Transverse colon (tissue), 4 donors: ENCODE measurements at regions not wholly inside any gene's neighbourhood (a gene's known extent, or its start where the extent isn't known, plus 50 kb on each side); places are given as distances from the start of the nearest gene placed in this dataset.

Experiments used
- DNase-seq: peaks from one replicate; pipeline ENCODE4 v3.0.0-alpha.2; 2019
- H3K27ac ChIP-seq, 4 donors: fragments of 200-600 bp; sonication (generic); 2 replicates each; pipeline ENCODE4 v1.5.1; 2016 to 2018; ENCODE audit warnings: inconsistent platforms in 4 of 4
- H3K27me3 ChIP-seq: fragments of 200-600 bp; sonication (generic); 2 replicates; pipeline ENCODE4 v1.5.1; 2017; ENCODE audit warnings: inconsistent platforms
- H3K36me3 ChIP-seq, 4 donors: fragments of 200-600 bp; sonication (generic); 2 replicates each; pipeline ENCODE4 v1.5.1; 2017 to 2019; ENCODE audit warnings: inconsistent platforms in 4 of 4
- H3K4me1 ChIP-seq, 4 donors: fragments of 200-600 bp; sonication (generic); 2 replicates each; pipeline ENCODE4 v1.5.1; 2017 to 2020; ENCODE audit warnings: inconsistent platforms in 4 of 4
- H3K4me3 ChIP-seq, 4 donors: fragments of 200-600 bp; sonication (generic); 1 replicate in 1 of 4; 2 replicates in 3 of 4; pipeline versions ENCODE4 v1.5.1 to v1.6.1; 2017 to 2019; ENCODE audit warnings: inconsistent platforms in 4 of 4
- H3K9me3 ChIP-seq, 2 donors: fragments of 200-600 bp; sonication (generic); 2 replicates each; pipeline ENCODE4 v1.5.1; 2017 to 2019; ENCODE audit warnings: inconsistent platforms in 2 of 2
- EP300 ChIP-seq: sonication (generic); formaldehyde crosslinking; IDR thresholded peaks from one replicate; pipeline ENCODE4 v1.6.1; 2017; ENCODE audit warnings: antibody characterized with exemption, low read depth
- POLR2A ChIP-seq: fragments of 450-650 bp; IDR thresholded peaks from one replicate; pipeline ENCODE4 v1.6.1; 2016; ENCODE audit warnings: antibody characterized with exemption, mild to moderate bottlenecking, moderate library complexity
- POLR2AphosphoS5 ChIP-seq, 3 donors: sonication (generic); formaldehyde crosslinking; IDR thresholded peaks; one replicate each; pipeline ENCODE4 v1.6.1; 2016; ENCODE audit warnings: antibody characterized with exemption in 3 of 3
- WGBS, 2 donors: methylation state at CpG; one replicate each; pipeline ENCODE4 v1.1.5; 2018; ENCODE audit warnings: low coverage in 1 of 2; 5-methylcytosine and 5-hydroxymethylcytosine counted together
- in situ Hi-C, 4 donors: fragments of 200-750 bp; cut with MboI; loops; one replicate each; pipeline versions ENCODE4 v1.15.0 to v1.15.1; 2017; ENCODE audit warnings: low sequenced_read_pairs in 3 of 4, low pct_ligation_motif_present in 1 of 4, low pct_unique_long_range_greater_than_20kb in 1 of 4
- intact Hi-C: fragments of 100-400 bp; cut with DNase I; formaldehyde crosslinking; loops from one replicate; pipeline ENCODE4 v1.15.1; 2023; ENCODE audit warnings: low total_unique reads
- TF ChIP-seq, protein P1 (sequence below), 5 experiments: fragments of 200-600 bp in 3 of 5; fragments of 450-650 bp in 2 of 5; sonication (generic) in 3 of 5; IDR thresholded peaks; 1 replicate in 2 of 5; 2 replicates in 3 of 5; pipeline ENCODE4 v1.5.1; 2016 to 2017; ENCODE audit warnings: antibody characterized with exemption in 5 of 5, inconsistent platforms in 3 of 5, mild to moderate bottlenecking in 2 of 5, moderate library complexity in 1 of 5

DNA sequence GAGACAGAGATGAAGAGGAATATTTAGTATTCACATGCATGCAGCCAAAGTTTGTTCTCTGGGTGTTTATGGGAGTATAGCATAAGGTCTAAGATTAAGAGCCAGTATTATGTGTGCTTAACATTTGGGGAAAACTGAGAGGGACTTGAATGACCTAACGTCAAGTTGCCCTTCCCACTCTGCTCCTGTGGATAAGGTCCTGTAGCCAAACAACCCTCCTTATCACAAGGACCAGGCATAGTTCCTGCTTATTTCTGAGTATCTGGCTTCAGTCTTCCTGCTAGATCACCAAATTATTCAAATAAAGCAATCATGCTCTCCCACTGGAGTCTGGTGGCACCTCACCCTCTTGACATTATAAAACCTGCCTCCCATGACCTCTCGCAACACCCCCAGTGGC is 137.9 kb upstream of the SEMA3E start:
- intact Hi-C loops (no loop called here), in situ Hi-C loops (no loop called here)
- no peak for DNase-seq
- 75% methylated on average over 2 of the region's 2 CpGs; no CpG with 5 or more reads in 1 of the 2 donors for WGBS, 2 donors
- Histone ChIP-seq H3K9me3 (no peaks in the 10 kb centered on the region), H3K27ac (no peak overlapping the region), H3K4me3 (no peak overlapping the region), H3K36me3 (no peaks in the 10 kb centered on the region), H3K4me1 (no peaks in the 10 kb centered on the region), H3K27me3 (no peaks in the 10 kb centered on the region)
- TF ChIP-seq POLR2AphosphoS5 (IDR thresholded peaks at IDR 0.05) = no peak
- TF ChIP-seq, protein P1, sequence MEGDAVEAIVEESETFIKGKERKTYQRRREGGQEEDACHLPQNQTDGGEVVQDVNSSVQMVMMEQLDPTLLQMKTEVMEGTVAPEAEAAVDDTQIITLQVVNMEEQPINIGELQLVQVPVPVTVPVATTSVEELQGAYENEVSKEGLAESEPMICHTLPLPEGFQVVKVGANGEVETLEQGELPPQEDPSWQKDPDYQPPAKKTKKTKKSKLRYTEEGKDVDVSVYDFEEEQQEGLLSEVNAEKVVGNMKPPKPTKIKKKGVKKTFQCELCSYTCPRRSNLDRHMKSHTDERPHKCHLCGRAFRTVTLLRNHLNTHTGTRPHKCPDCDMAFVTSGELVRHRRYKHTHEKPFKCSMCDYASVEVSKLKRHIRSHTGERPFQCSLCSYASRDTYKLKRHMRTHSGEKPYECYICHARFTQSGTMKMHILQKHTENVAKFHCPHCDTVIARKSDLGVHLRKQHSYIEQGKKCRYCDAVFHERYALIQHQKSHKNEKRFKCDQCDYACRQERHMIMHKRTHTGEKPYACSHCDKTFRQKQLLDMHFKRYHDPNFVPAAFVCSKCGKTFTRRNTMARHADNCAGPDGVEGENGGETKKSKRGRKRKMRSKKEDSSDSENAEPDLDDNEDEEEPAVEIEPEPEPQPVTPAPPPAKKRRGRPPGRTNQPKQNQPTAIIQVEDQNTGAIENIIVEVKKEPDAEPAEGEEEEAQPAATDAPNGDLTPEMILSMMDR (IDR thresholded peaks at IDR 0.05) = no peak

DNA sequence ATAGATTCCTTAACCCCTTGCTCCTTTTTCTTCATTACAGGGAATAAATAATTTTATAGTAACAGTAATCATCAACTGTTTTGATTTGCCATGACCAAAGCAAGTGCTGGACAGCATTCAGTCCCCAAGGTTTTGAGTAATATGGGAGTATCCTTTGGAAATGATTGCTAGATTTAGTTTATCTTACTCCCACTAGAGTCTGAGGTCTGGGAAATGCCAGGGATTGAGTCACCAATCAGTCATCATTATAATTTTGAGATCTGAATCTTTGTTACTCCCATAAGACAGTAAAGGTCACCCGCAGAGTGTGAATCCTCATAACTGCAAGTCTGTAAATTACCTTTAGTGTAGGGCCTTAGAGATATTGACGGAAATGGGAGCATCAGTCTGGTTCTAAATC is 133.7 kb upstream of the SEMA3E start:
- Histone ChIP-seq H3K4me3 (no peak overlapping the region), H3K27ac (no peak overlapping the region), H3K9me3 (no peaks in the 10 kb centered on the region), H3K4me1 (no peaks in the 10 kb centered on the region), H3K36me3 (no peaks in the 10 kb centered on the region), H3K27me3 (no peaks in the 10 kb centered on the region)
- intact Hi-C loops = no loop called here
- in situ Hi-C loops = no loop called here
- DNase-seq = no peak
- WGBS, 2 donors = 80 to 92% methylated on average over 2 of the region's 2 CpGs
- no peak for TF ChIP-seq POLR2A
- no peak for TF ChIP-seq EP300
- TF ChIP-seq, protein P1 (IDR thresholded peaks at IDR 0.05) = no peak
- no peak for TF ChIP-seq POLR2AphosphoS5 (IDR thresholded peaks at IDR 0.05)

DNA sequence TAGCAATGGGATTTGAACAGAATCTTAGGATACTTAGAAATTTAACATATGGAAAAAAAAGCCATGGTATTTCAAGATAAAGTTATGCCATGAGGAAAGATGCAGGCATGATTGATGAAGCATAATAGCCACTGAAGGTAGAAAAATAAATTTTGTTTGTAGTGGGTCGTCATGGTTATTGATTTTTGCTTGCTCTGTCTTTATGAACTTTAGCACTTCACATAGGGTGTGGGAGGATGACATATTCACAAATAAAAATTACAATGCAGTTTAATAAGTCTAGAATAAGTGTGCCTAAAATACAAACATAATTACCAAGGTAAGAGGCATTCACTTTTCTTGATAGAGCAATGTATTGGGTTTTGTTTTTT is 129.1 kb upstream of the SEMA3E start:
- Histone ChIP-seq H3K4me3 (no peak overlapping the region), H3K27ac (no peak overlapping the region), H3K27me3 (no peaks in the 10 kb centered on the region), H3K4me1 (no peaks in the 10 kb centered on the region), H3K9me3 (no peaks in the 10 kb centered on the region), H3K36me3 (no peaks in the 10 kb centered on the region)
- intact Hi-C loops (no loop called here), in situ Hi-C loops (no loop called here)
- 17 to 30% methylated on average over 1 of the region's 1 CpG for WGBS, 2 donors
- DNase-seq = no peak
- TF ChIP-seq, protein P1 (IDR thresholded peaks at IDR 0.05) = no peak
- no peak for TF ChIP-seq EP300
- no peak for TF ChIP-seq POLR2A
- TF ChIP-seq POLR2AphosphoS5 (IDR thresholded peaks at IDR 0.05) = no peak

DNA sequence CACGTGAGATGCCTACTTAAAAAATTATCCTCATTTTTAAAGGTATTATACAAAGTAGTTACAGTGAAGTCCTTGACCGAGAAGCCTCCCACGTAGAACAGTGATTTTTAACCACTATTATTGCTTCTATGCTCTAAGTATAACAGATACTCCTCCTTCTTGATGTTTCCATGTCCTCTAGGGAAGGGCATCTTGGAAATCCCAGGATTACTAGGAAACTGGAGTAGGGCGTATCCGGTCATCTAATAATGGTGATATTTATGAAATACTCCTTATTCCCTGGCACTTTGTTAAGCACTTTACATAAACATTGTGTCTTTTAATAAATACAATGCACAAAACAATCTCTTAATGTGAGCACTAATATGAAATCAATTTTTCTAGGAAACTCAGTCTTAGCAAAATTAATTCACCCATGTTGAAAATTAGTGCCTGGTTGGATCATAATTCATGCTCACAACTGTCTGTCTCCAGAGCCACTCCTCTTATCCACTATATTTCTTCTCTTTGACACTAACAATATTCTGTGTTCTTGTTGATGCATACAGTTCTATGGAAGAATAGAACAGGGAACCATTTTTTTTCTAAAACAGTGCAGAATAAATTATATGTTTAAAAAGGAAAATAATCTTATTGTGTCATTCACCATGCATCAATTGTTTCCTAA is 128.6 kb upstream of the SEMA3E start:
- H3K4me3 ChIP-seq = no peak overlapping the region
- DNase-seq = no peak
- no peak overlapping the region for H3K27ac ChIP-seq
- H3K4me1 ChIP-seq = no peaks in the 10 kb centered on the region
- intact Hi-C loops (no loop called here), in situ Hi-C loops (no loop called here)
- TF ChIP-seq POLR2A = no peak
- TF ChIP-seq, protein P1 (IDR thresholded peaks at IDR 0.05) = no peak
- TF ChIP-seq POLR2AphosphoS5 (IDR thresholded peaks at IDR 0.05) = no peak
- TF ChIP-seq EP300 = no peak
- no peaks in the 10 kb centered on the region for H3K27me3 ChIP-seq
- no peaks in the 10 kb centered on the region for H3K9me3 ChIP-seq
- WGBS, 2 donors = 85 to 90% methylated on average over 3 to 5 of the region's 5 CpGs
- H3K36me3 ChIP-seq = no peaks in the 10 kb centered on the region
